ENCODE measurements at regions not wholly inside any gene's neighbourhood (a gene's known extent, or its start where the extent isn't known, plus 50 kb on each side); places are given as distances from the start of the nearest gene placed in this dataset.

DNA sequence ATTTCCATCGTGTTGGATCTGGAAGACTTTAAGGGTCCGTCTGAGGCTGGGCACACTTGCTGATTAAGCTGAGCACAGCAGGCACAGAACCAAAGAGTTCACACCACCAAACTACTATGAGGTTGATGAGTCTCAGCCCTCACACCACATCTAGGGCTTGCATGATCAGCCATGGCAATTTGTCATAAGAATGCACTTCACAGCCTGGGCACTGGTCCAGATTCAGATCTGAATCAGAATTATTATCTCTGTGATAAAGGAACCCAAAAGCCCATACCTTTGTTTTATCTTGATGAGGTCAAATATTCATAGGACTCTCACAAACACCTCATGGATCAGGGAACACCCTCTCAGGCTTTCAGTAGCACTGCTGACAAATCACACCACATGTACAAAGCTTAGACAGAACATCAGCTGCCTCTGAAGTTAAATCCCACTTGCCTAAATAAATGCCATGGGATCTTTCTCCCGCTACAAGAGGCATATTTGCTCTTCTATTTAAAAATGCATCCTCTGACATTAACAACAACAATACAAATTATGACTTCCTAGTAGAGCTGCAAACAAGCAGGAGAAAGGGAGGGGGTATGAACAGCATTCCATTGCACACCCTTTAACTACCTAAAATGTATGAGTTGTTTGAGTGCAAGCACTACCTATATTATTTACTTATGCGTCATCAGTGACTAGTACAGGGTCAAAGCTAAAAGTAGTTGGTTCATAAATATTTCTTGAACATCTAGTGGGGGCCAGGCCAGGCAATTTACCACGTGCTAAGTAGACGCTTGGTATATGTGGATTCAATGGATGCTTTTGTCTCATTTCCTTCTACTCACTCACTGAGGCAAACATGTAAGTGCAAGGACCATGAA, 186.3 kb upstream of the FGF13 start:
- TF ChIP-seq, protein P1, sequence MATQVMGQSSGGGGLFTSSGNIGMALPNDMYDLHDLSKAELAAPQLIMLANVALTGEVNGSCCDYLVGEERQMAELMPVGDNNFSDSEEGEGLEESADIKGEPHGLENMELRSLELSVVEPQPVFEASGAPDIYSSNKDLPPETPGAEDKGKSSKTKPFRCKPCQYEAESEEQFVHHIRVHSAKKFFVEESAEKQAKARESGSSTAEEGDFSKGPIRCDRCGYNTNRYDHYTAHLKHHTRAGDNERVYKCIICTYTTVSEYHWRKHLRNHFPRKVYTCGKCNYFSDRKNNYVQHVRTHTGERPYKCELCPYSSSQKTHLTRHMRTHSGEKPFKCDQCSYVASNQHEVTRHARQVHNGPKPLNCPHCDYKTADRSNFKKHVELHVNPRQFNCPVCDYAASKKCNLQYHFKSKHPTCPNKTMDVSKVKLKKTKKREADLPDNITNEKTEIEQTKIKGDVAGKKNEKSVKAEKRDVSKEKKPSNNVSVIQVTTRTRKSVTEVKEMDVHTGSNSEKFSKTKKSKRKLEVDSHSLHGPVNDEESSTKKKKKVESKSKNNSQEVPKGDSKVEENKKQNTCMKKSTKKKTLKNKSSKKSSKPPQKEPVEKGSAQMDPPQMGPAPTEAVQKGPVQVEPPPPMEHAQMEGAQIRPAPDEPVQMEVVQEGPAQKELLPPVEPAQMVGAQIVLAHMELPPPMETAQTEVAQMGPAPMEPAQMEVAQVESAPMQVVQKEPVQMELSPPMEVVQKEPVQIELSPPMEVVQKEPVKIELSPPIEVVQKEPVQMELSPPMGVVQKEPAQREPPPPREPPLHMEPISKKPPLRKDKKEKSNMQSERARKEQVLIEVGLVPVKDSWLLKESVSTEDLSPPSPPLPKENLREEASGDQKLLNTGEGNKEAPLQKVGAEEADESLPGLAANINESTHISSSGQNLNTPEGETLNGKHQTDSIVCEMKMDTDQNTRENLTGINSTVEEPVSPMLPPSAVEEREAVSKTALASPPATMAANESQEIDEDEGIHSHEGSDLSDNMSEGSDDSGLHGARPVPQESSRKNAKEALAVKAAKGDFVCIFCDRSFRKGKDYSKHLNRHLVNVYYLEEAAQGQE (IDR thresholded peaks at IDR 0.05; ENCODE audit: insufficient replicate concordance, low read depth): no peak
- TF ChIP-seq SPI1 (IDR thresholded peaks at IDR 0.05; ENCODE audit: borderline replicate concordance, low read depth): no peak
- no peak for TF ChIP-seq GABPA (IDR thresholded peaks at IDR 0.05; ENCODE audit: low read depth)
- Histone ChIP-seq H3K27ac (replicated peaks) (no peak overlapping the region), H3K27me3 (ENCODE audit: insufficient read depth, poor library complexity, severe bottlenecking) (no peaks in the 10 kb centered on the region), H3K4me3 (replicated peaks; ENCODE audit: insufficient read depth, low read length) (no peak overlapping the region)
- no peak for DNase-seq (ENCODE audit: low read depth in 1 of 2, low spot score in 1 of 2)

DNA sequence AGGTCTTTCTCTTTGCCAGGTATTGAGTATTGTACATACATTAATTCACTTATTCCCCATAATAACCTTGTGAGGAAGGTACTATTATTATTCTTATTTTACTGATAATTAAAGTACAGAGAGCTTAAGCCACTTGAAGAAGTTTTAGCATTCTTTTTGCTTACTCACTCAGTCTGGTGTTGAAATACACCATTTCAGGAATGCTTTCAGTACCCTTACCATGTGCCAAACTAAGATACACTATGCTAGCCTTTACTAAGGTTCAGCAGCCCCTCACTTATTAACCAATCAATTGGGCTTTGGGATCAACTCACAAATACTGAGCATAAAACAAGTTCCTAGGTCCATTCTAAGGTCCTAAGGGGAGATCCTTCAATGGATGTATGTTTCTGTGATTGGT, 179.0 kb upstream of the FGF13 start:
- H3K27me3 ChIP-seq (ENCODE audit: insufficient read depth, poor library complexity, severe bottlenecking): no peaks in the 10 kb centered on the region
- TF ChIP-seq POLR2AphosphoS5 (IDR thresholded peaks at IDR 0.05; ENCODE audit: low read depth) (no peak), GABPA (IDR thresholded peaks at IDR 0.05; ENCODE audit: low read depth) (no peak), SPI1 (IDR thresholded peaks at IDR 0.05; ENCODE audit: borderline replicate concordance, low read depth) (no peak)
- TF ChIP-seq, protein P1 (IDR thresholded peaks at IDR 0.05; ENCODE audit: insufficient replicate concordance, low read depth): no peak
- TF ChIP-seq, protein P2, sequence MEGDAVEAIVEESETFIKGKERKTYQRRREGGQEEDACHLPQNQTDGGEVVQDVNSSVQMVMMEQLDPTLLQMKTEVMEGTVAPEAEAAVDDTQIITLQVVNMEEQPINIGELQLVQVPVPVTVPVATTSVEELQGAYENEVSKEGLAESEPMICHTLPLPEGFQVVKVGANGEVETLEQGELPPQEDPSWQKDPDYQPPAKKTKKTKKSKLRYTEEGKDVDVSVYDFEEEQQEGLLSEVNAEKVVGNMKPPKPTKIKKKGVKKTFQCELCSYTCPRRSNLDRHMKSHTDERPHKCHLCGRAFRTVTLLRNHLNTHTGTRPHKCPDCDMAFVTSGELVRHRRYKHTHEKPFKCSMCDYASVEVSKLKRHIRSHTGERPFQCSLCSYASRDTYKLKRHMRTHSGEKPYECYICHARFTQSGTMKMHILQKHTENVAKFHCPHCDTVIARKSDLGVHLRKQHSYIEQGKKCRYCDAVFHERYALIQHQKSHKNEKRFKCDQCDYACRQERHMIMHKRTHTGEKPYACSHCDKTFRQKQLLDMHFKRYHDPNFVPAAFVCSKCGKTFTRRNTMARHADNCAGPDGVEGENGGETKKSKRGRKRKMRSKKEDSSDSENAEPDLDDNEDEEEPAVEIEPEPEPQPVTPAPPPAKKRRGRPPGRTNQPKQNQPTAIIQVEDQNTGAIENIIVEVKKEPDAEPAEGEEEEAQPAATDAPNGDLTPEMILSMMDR (IDR thresholded peaks at IDR 0.05; ENCODE audit: insufficient read depth, low read length): no peak
- DNase-seq (ENCODE audit: low read depth in 1 of 2, low spot score in 1 of 2): no peak
- no peak overlapping the region for H3K27ac ChIP-seq (replicated peaks)
- H3K4me3 ChIP-seq (replicated peaks; ENCODE audit: insufficient read depth, low read length): no peak overlapping the region

DNA sequence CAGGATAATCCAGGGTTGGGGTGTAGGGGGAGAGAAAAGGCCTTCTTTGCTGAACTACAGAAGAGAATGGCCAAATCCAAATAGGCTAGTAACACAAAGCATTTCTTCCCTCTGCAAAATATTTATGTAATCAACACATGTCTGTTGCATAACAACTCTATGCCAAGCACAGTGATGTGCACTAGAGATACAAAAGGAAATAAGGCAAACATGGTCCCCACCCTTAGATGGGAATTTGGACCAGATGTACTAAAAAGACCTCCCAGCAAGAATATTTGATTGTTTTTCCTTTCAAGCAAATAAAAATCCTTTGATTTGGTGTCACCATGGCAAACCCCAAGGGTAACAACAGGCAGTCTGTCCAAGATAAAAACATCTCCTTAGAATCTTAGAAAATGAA, 177.6 kb upstream of the FGF13 start:
- Histone ChIP-seq H3K27ac (replicated peaks) (no peak overlapping the region), H3K4me3 (replicated peaks; ENCODE audit: insufficient read depth, low read length) (no peak overlapping the region), H3K27me3 (ENCODE audit: insufficient read depth, poor library complexity, severe bottlenecking) (no peaks in the 10 kb centered on the region)
- TF ChIP-seq, protein P2 (IDR thresholded peaks at IDR 0.05; ENCODE audit: insufficient read depth, low read length): no peak
- TF ChIP-seq, protein P1 (IDR thresholded peaks at IDR 0.05; ENCODE audit: insufficient replicate concordance, low read depth): no peak
- TF ChIP-seq GABPA (IDR thresholded peaks at IDR 0.05; ENCODE audit: low read depth) (no peak), SPI1 (IDR thresholded peaks at IDR 0.05; ENCODE audit: borderline replicate concordance, low read depth) (no peak), POLR2AphosphoS5 (IDR thresholded peaks at IDR 0.05; ENCODE audit: low read depth) (no peak)
- no peak for DNase-seq (ENCODE audit: low read depth in 1 of 2, low spot score in 1 of 2)

All from HL-60 (cell line).